ENCODE measurements at regions not wholly inside any gene's neighbourhood (a gene's known extent, or its start where the extent isn't known, plus 50 kb on each side); places are given as distances from the start of the nearest gene placed in this dataset.

- TF ChIP-seq CTCF (IDR thresholded peaks at IDR 0.05 in 8 of 11, conservative IDR thresholded peaks at IDR 0.05 in 3 of 11) (no peak), POLR2A (IDR thresholded peaks at IDR 0.05) (no peak)
Measured at GRCh38 chr1:58902830-58903513, 119.1 kb upstream of the JUN start.

Data from spleen (tissue), 7 donors.